Psoas muscle (tissue), 7 donors: ENCODE measurements at regions not wholly inside any gene's neighbourhood (a gene's known extent, or its start where the extent isn't known, plus 50 kb on each side); places are given as distances from the start of the nearest gene placed in this dataset.

Experiments
- ATAC-seq, 4 donors: fragments of 200-7000 bp; cut with Tn5 transposase; one replicate each; pipeline ENCODE4 v1.9.1; 2020; ENCODE audit warnings: moderate library complexity in 3 of 4, mild to moderate bottlenecking in 2 of 4
- DNase-seq, 2 donors: peaks; one replicate each; pipeline ENCODE4 v3.0.0-alpha.2; 2020
- H3K27ac ChIP-seq: fragments of 200-600 bp; one replicate; pipeline ENCODE4 v1.8.0; 2022
- H3K27me3 ChIP-seq, 3 donors: fragments of 200-600 bp in 1 of 3; one replicate each; pipeline versions ENCODE4 v1.6.1 to v1.8.0; 2013 to 2022; ENCODE audit warnings: low read length in 2 of 3, mild to moderate bottlenecking in 2 of 3, moderate library complexity in 1 of 3; ENCODE audit not compliant: insufficient read depth in 3 of 3
- H3K36me3 ChIP-seq, 2 donors: fragments of 200-600 bp in 1 of 2; one replicate each; pipeline versions ENCODE4 v1.6.1 to v1.8.0; 2013 to 2022; ENCODE audit warnings: low read depth in 1 of 2, mild to moderate bottlenecking in 1 of 2, moderate library complexity in 1 of 2; ENCODE audit not compliant: insufficient read depth in 1 of 2
- H3K4me1 ChIP-seq: fragments of 200-600 bp; one replicate; pipeline ENCODE4 v1.8.0; 2022
- H3K4me3 ChIP-seq: fragments of 200-600 bp; one replicate; pipeline ENCODE4 v1.8.0; 2022; ENCODE audit warnings: mild to moderate bottlenecking
- H3K9me3 ChIP-seq: fragments of 200-600 bp; one replicate; pipeline ENCODE4 v1.8.0; 2022
- WGBS, 3 donors: extraction: QIAGEN DNeasy Blood & Tissue Kit; methylation state at CpG; one replicate each; pipeline versions ENCODE4 v1.1.6 to v1.1.7; 2013; 5-methylcytosine and 5-hydroxymethylcytosine counted together
- intact Hi-C, 2 donors: fragments of 100-400 bp; cut with DNase I; formaldehyde crosslinking; loops; one replicate each; pipeline versions ENCODE4 v1.11.0 to v1.14.2; 2022
- TF ChIP-seq, protein P1 (sequence below): fragments of 200-600 bp; IDR thresholded peaks from one replicate; pipeline ENCODE4 v1.8.0; 2022; ENCODE audit warnings: antibody characterized with exemption
- donor health status: healthy with polysubstance abuse.
- donor health status: DM: no; HTN: no; CAD: no; lungs with moderate emphysema.
- donor health status: Bipolar disorder and iron deficiency.
- donor health status: healthy.
- donor health status: DM: yes; HTN: yes; CAD: no.
- donor health status: DM: no; HTN: no; CAD: no.
- donor health status: DM: yes; HTN: yes; CAD: no.

GRCh38 chr9:16043756-16044578 lies 491.1 kb downstream of the CCDC171 start:
- intact Hi-C loops = no loop called here
- TF ChIP-seq, protein P1, sequence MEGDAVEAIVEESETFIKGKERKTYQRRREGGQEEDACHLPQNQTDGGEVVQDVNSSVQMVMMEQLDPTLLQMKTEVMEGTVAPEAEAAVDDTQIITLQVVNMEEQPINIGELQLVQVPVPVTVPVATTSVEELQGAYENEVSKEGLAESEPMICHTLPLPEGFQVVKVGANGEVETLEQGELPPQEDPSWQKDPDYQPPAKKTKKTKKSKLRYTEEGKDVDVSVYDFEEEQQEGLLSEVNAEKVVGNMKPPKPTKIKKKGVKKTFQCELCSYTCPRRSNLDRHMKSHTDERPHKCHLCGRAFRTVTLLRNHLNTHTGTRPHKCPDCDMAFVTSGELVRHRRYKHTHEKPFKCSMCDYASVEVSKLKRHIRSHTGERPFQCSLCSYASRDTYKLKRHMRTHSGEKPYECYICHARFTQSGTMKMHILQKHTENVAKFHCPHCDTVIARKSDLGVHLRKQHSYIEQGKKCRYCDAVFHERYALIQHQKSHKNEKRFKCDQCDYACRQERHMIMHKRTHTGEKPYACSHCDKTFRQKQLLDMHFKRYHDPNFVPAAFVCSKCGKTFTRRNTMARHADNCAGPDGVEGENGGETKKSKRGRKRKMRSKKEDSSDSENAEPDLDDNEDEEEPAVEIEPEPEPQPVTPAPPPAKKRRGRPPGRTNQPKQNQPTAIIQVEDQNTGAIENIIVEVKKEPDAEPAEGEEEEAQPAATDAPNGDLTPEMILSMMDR = no peak
- 63 to 73% (median 66%) methylated on average over 5 of the region's 5 CpGs for WGBS, 3 donors
- DNase-seq (no peak), ATAC-seq (no peak)
- H3K4me3 ChIP-seq = no peak overlapping the region
- no peaks in the 10 kb centered on the region for H3K27me3 ChIP-seq
- no peaks in the 10 kb centered on the region for H3K9me3 ChIP-seq
- H3K4me1 ChIP-seq = no peaks in the 10 kb centered on the region
- no peaks in the 10 kb centered on the region for H3K36me3 ChIP-seq
- H3K27ac ChIP-seq = no peak overlapping the region

DNA sequence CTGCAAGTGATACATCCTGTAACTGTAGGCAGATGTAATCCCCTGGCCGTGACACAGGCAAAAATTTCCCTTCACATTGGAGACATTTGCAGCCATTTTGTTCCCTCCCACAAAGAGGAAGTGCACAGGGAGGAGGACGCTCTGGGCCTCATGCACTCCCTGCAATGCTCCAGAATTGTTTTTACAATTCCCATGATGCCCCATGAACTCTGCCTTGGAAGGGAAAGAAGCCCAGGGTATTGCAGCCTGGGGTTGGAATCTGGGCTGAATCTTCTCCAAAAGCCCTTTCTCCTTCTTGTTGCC lies 491.7 kb downstream of the CCDC171 start:
- Histone ChIP-seq H3K4me1 (no peaks in the 10 kb centered on the region), H3K4me3 (no peak overlapping the region), H3K27me3 (no peaks in the 10 kb centered on the region), H3K9me3 (no peaks in the 10 kb centered on the region), H3K27ac (no peak overlapping the region), H3K36me3 (no peaks in the 10 kb centered on the region)
- DNase-seq (no peak), ATAC-seq (no peak)
- intact Hi-C loops = no loop called here
- 56 to 65% (median 59%) methylated on average over 2 of the region's 2 CpGs for WGBS, 3 donors
- TF ChIP-seq, protein P1 = no peak

DNA sequence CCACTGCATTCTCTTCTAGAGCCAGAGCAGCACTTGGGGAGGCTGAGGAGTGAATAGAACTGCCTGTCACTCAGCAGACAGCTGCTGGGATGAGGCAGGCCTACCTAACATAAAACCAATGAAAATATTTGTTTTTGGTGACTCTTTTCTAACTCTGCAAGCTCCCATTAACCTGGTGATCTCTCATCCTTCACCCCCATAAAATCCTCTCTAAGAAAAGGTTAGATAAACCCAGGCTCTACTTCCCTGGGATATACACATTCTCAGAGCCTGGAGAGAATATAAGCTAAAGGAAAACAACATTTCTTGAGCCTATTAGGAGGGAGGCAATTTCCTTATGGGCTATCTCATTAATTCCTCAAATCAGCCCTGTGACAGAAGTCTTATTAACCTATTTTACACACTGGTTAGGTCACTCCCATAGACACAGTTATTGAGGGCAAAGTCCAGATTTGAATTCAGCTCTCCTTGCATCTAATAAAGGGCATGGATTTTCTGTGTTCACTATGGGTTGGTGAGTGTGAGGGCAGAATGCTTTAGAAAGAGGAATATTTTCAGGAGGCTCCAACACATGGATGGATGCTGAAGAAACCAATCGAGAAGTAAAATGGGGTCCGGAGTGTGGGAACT lies 492.9 kb downstream of the CCDC171 start:
- Histone ChIP-seq H3K4me1 (no peaks in the 10 kb centered on the region), H3K27ac (no peak overlapping the region), H3K9me3 (no peaks in the 10 kb centered on the region), H3K4me3 (no peak overlapping the region), H3K27me3 (no peaks in the 10 kb centered on the region), H3K36me3 (no peaks in the 10 kb centered on the region)
- ATAC-seq = no peak
- intact Hi-C loops = no loop called here
- 99 to 100% (median 100%) methylated on average over 2 of the region's 2 CpGs for WGBS, 3 donors
- TF ChIP-seq, protein P1 = no peak
- DNase-seq = no peak

DNA sequence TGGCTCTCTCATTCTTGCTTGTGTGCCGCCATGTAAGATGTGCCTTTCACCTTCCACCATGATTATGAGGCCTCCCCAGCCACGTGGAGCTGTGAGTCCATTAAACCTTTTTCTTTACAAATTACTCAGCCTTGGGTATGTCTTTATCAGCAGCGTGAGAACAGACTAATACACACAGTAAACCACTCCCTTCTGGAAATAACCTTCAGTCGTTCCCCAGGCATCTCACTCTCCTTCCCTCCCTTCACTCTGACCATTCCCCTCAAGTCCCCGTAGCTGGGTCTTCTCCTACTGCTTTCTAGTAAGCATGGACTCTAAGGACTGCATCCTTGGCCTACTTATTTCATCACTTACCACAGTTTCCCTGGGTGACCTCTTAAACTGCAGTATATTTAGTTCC lies 493.9 kb downstream of the CCDC171 start:
- no peaks in the 10 kb centered on the region for H3K9me3 ChIP-seq

More for the DNA sequence above, 493.9 kb downstream of the CCDC171 start:
- Histone ChIP-seq H3K27ac (no peak overlapping the region), H3K4me1 (no peaks in the 10 kb centered on the region), H3K27me3 (no peaks in the 10 kb centered on the region), H3K36me3 (no peaks in the 10 kb centered on the region), H3K4me3 (no peak overlapping the region)
- DNase-seq (no peak), ATAC-seq (no peak)
- WGBS, 3 donors = 60 to 65% (median 62%) methylated on average over 5 of the region's 5 CpGs
- TF ChIP-seq, protein P1 = no peak
- intact Hi-C loops = no loop called here
